ENCODE measurements at regions not wholly inside any gene's neighbourhood (a gene's known extent, or its start where the extent isn't known, plus 50 kb on each side); places are given as distances from the start of the nearest gene placed in this dataset.

- TF ChIP-seq CTCF (IDR thresholded peaks at IDR 0.05) = no peak
- no peak for TF ChIP-seq EP300 (IDR thresholded peaks at IDR 0.05)
Observed at GRCh38 chr5:35320029-35320428, 89.7 kb upstream of the PRLR start.

Measured in suprapubic skin (tissue), 3 donors.